ENCODE measurements at regions not wholly inside any gene's neighbourhood (a gene's known extent, or its start where the extent isn't known, plus 50 kb on each side); places are given as distances from the start of the nearest gene placed in this dataset.

GRCh38 chr13:104832231-104832630, 1703.2 kb downstream of the EFNB2 start:
- no peak for TF ChIP-seq CTCF (IDR thresholded peaks at IDR 0.05)
- Mint-ChIP-seq H3K9me3 (peaks cover 6% of the 10 kb centered on the region; the same call in 1 of the 2 replicates), H3K27me3 (ENCODE audit: insufficient read depth) (no peaks in the 10 kb centered on the region; the same call in 1 of the 2 replicates), H3K4me3 (no peak overlapping the region), H3K4me1 (ENCODE audit: low read depth) (no peaks in the 10 kb centered on the region), H3K36me3 (ENCODE audit: low read depth) (peaks cover 2% of the 10 kb centered on the region; the same call in 1 of the 2 replicates), H3K27ac (no peak overlapping the region)
- no peak for DNase-seq

- TF ChIP-seq CTCF (IDR thresholded peaks at IDR 0.05): no peak
- Mint-ChIP-seq H3K36me3 (ENCODE audit: low read depth) (peaks cover 5% of the 10 kb centered on the region; the same call in 1 of the 2 replicates), H3K4me1 (ENCODE audit: low read depth) (no peaks in the 10 kb centered on the region), H3K9me3 (peaks cover 10% of the 10 kb centered on the region; the same call in 1 of the 2 replicates), H3K27me3 (ENCODE audit: insufficient read depth) (no peaks in the 10 kb centered on the region; the same call in 1 of the 2 replicates), H3K4me3 (no peak overlapping the region), H3K27ac (no peak overlapping the region)
- DNase-seq: no peak
These were observed 1703.6 kb downstream of the EFNB2 start for GRCh38 chr13:104831831-104832230.

- Mint-ChIP-seq H3K4me1 (ENCODE audit: low read depth) (no peaks in the 10 kb centered on the region), H3K27me3 (ENCODE audit: insufficient read depth) (no peaks in the 10 kb centered on the region; the same call in 1 of the 2 replicates), H3K27ac (no peak overlapping the region), H3K4me3 (no peak overlapping the region), H3K9me3 (peaks cover 26% of the 10 kb centered on the region; the same call in 1 of the 2 replicates), H3K36me3 (ENCODE audit: low read depth) (peaks cover 5% of the 10 kb centered on the region; the same call in 1 of the 2 replicates)
- DNase-seq: no peak
- TF ChIP-seq CTCF (IDR thresholded peaks at IDR 0.05): no peak
These were observed 1711.8 kb downstream of the EFNB2 start for GRCh38 chr13:104823709-104824108.

- Mint-ChIP-seq H3K27me3 (ENCODE audit: insufficient read depth) (no peaks in the 10 kb centered on the region; the same call in 1 of the 2 replicates), H3K4me3 (no peak overlapping the region), H3K9me3 (peaks cover 26% of the 10 kb centered on the region; the same call in 1 of the 2 replicates), H3K4me1 (ENCODE audit: low read depth) (no peaks in the 10 kb centered on the region), H3K27ac (no peak overlapping the region), H3K36me3 (ENCODE audit: low read depth) (peaks cover 5% of the 10 kb centered on the region; the same call in 1 of the 2 replicates)
- TF ChIP-seq CTCF (IDR thresholded peaks at IDR 0.05): no peak
- DNase-seq: no peak
These were observed 1712.4 kb downstream of the EFNB2 start for GRCh38 chr13:104823071-104823470.

- Mint-ChIP-seq H3K27me3 (ENCODE audit: insufficient read depth) (peaks cover 3% of the 10 kb centered on the region), H3K4me3 (no peak overlapping the region), H3K9me3 (no peaks in the 10 kb centered on the region; the same call in 1 of the 2 replicates), H3K27ac (no peak overlapping the region), H3K4me1 (ENCODE audit: low read depth) (no peaks in the 10 kb centered on the region), H3K36me3 (ENCODE audit: low read depth) (no peaks in the 10 kb centered on the region)
- no peak for DNase-seq
- TF ChIP-seq CTCF (IDR thresholded peaks at IDR 0.05): no peak
These were observed 1718.2 kb downstream of the EFNB2 start for GRCh38 chr13:104817271-104817670.
